Spinal cord (tissue), 9 donors: ENCODE measurements at regions not wholly inside any gene's neighbourhood (a gene's known extent, or its start where the extent isn't known, plus 50 kb on each side); places are given as distances from the start of the nearest gene placed in this dataset.
A peak's percentile ranks its signal among the peaks of the same experiment; 100 is the strongest.

Source experiments
- DNase-seq, 6 donors: peaks; one replicate each; pipeline versions ENCODE4 v3.0.0 to v3.0.0-alpha.2; 2013 to 2015; ENCODE audit warnings: low spot score in 6 of 6, low read depth in 4 of 6
- H3K27ac ChIP-seq: one replicate; pipeline ENCODE4 v1.5.1; 2013; ENCODE audit warnings: low read depth, low read length, control low read depth
- H3K27me3 ChIP-seq: one replicate; pipeline ENCODE4 v1.6.1; 2013; ENCODE audit warnings: low read length; ENCODE audit not compliant: control insufficient read depth, insufficient read depth
- H3K36me3 ChIP-seq: one replicate; pipeline ENCODE4 v1.6.1; 2013; ENCODE audit warnings: low read length; ENCODE audit not compliant: control insufficient read depth, insufficient read depth
- H3K4me1 ChIP-seq: one replicate; pipeline ENCODE4 v1.6.1; 2013; ENCODE audit warnings: low read length; ENCODE audit not compliant: control insufficient read depth, insufficient read depth
- H3K4me3 ChIP-seq: one replicate; pipeline ENCODE4 v1.5.1; 2013; ENCODE audit warnings: low read depth, low read length, control low read depth
- H3K9me3 ChIP-seq: one replicate; pipeline ENCODE4 v1.6.1; 2013; ENCODE audit warnings: low read length; ENCODE audit not compliant: control insufficient read depth, insufficient read depth
- WGBS: methylation state at CpG from one replicate; pipeline ENCODE4 v1.1.5; 2013; ENCODE audit warnings: missing lambda C conversion rate; ENCODE audit not compliant: insufficient coverage; 5-methylcytosine and 5-hydroxymethylcytosine counted together
- donor health status: healthy.

DNA sequence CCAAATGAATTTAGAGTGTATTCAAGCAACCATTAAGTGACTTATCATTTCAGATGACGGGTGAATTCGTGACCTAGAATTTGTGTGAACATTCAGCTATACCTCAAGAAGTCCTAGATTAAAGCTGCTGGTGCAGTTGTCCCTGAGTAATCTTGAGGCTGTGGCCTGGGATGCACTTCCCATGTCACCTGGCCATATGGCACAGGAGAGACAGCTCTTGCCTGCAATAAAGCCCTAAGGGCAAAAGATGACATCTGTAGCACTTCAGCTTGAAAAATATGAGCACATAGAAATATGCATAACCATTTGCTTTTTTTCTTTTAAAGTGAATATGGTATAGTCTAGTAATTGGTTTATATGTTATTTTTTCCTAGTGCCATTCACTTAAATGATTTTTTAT is 125.8 kb downstream of the FHDC1 start:
- DNase-seq = no peak
- Histone ChIP-seq H3K27ac (no peak overlapping the region), H3K36me3 (no peaks in the 10 kb centered on the region), H3K27me3 (no peaks in the 10 kb centered on the region), H3K4me3 (no peak overlapping the region), H3K4me1 (peaks cover 3% of the 10 kb centered on the region), H3K9me3 (no peaks in the 10 kb centered on the region)
- no CpG with 5 or more reads among the region's 2 CpGs for WGBS

DNA sequence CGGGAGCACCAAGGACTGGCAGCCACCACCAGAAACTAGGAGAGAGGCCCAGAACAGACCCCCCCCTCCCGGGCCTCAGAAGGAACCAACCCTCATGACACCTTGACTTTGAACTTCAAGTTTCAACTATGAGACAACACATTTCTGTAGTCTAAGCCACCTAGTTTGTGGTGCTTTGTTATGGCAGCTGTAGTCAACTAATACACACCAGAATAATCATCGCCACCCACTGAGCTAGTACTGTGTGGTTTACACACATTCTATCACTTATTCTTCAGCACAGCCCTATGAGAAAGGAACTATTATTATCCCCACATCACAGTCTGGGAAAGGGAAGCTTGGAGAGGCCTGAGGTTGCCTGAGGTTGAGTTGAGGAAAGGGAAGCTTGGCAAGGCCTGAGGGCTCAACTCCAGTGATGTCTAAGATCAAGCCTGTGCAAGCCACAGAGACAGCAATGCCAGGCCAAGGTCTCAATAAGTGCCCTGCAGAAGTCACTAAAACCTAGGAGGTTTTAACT is 126.6 kb downstream of the FHDC1 start:
- Histone ChIP-seq H3K9me3 (no peaks in the 10 kb centered on the region), H3K27ac (no peak overlapping the region), H3K36me3 (no peaks in the 10 kb centered on the region), H3K27me3 (no peaks in the 10 kb centered on the region), H3K4me1 (peaks cover 3% of the 10 kb centered on the region), H3K4me3 (no peak overlapping the region)
- WGBS = 100% methylated on average over 1 of the region's 3 CpGs
- DNase-seq = no peak

DNA sequence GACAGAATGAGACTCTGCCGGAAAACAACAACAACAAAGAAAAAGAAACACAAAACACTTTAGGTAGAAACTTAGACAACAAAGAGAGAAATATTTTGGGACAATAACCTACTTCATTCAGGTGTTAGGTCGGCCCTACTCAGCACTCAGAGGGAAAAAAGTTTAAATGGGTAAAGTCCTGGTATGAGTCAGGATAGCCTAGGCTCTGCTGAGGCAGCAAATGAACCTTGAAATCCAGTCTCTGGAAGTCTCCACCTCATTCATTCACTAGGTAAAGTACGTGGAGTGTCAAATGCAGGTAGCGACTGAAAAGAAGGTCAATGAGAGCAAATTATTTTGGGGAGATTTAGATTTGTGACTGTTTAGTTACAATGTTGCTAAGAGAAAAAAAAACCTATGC is 127.4 kb downstream of the FHDC1 start:
- no peaks in the 10 kb centered on the region for H3K9me3 ChIP-seq
- H3K27ac ChIP-seq = no peak overlapping the region
- no peaks in the 10 kb centered on the region for H3K27me3 ChIP-seq
- no peak overlapping the region for H3K4me3 ChIP-seq
- DNase-seq = no peak
- WGBS = no CpG with 5 or more reads among the region's 4 CpGs
- H3K4me1 ChIP-seq = peaks cover 3% of the 10 kb centered on the region
- H3K36me3 ChIP-seq = no peaks in the 10 kb centered on the region

DNA sequence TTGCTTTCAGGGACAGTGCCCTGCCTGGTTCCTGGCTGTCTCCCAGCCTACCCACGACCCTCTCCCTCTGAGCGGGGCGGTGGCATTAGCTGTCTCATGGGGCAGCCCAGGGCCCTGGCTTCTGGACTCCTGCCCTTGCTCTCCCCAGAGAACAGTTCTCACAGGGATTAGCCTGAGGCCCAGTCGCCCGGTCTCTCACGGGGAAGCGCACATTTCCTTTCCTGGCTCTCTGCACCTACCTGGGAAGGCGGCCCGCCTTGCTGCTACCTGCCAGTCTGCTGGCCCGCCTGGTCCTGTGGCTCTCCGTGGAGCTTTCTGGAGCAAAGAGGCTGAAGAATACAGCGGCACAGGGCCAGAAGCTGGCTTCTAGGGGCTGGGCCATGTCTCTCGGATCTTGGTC is 128.4 kb downstream of the FHDC1 start:
- WGBS = 73% methylated on average over 12 of the region's 13 CpGs
- H3K4me3 ChIP-seq = no peak overlapping the region
- H3K27me3 ChIP-seq = no peaks in the 10 kb centered on the region
- no peak overlapping the region for H3K27ac ChIP-seq
- H3K36me3 ChIP-seq = no peaks in the 10 kb centered on the region
- peaks cover 3% of the 10 kb centered on the region for H3K4me1 ChIP-seq
- no peaks in the 10 kb centered on the region for H3K9me3 ChIP-seq
- no peak for DNase-seq

DNA sequence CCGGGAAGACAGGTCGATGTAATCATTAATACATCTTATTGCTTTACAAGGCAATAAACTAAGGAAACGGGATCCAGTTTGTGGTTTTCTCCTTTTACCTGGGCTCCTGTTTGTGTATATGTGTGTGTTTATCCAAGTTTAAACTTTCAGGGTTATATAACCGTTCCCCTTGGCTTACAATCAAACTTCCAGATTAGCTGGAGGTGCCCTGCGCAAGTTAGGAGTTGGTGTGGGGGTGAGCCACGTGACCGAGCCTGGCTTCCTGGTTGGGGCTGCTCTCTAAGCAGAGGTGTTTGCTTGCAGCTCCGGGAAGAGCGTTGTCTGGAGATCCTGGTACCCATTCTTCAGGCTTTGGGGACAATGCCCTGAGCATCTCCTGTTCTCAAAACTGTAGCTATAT is 129.2 kb downstream of the FHDC1 start:
- Histone ChIP-seq H3K27ac (no peak overlapping the region), H3K9me3 (no peaks in the 10 kb centered on the region), H3K36me3 (no peaks in the 10 kb centered on the region), H3K27me3 (no peaks in the 10 kb centered on the region), H3K4me3 (no peak overlapping the region), H3K4me1 (peaks cover 3% of the 10 kb centered on the region)
- 65% methylated on average over 5 of the region's 9 CpGs for WGBS
- DNase-seq = no peak

DNA sequence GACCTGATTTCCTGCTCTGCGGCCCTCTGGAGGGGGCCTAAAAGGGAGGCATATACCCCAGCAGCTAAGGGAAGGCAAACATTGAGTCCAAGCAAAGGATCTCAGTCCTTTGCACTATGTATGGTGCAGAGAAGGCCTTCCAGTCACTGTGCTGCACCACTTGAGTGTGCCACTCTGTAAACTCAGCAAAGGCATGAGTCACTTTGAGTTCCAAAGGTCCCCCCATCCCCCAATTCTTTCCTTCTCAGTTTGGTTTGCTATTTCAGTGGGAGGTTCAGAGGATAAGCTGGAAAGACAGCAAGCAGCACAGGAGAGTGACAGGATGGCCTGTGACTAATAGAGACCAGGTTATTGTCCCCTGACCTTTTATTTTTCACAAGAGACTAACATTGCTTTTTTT is 131.3 kb downstream of the FHDC1 start:
- no peaks in the 10 kb centered on the region for H3K27me3 ChIP-seq
- H3K36me3 ChIP-seq = no peaks in the 10 kb centered on the region
- no peaks in the 10 kb centered on the region for H3K9me3 ChIP-seq
- no peak overlapping the region for H3K4me3 ChIP-seq
- DNase-seq = no peak
- peaks cover 3% of the 10 kb centered on the region for H3K4me1 ChIP-seq
- no peak overlapping the region for H3K27ac ChIP-seq
- no CpG with 5 or more reads among the region's 1 CpG for WGBS

DNA sequence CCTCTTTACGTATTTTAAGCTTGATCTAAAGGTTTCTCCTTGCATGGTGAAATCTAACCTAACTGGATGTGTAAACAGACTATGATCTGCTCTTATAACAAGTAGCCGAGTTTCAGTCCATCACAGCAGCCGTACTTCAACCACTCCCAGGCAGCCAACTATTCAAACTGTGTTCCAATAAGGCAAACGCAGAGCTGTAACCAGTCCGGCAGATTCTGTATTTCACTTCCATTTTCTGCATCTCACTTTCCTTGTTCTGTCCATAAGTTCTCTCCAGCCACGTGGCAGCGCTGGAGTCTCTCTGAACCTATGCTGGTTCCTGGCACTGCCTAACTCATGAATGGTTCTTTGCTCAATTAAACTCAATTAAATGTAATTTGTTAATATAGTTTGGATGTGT is 132.6 kb downstream of the FHDC1 start:
- Histone ChIP-seq H3K27ac (no peak overlapping the region), H3K27me3 (no peaks in the 10 kb centered on the region), H3K9me3 (no peaks in the 10 kb centered on the region), H3K36me3 (no peaks in the 10 kb centered on the region), H3K4me3 (no peak overlapping the region), H3K4me1 (peaks cover 3% of the 10 kb centered on the region)
- 91% methylated on average over 4 of the region's 7 CpGs for WGBS
- no peak for DNase-seq

DNA sequence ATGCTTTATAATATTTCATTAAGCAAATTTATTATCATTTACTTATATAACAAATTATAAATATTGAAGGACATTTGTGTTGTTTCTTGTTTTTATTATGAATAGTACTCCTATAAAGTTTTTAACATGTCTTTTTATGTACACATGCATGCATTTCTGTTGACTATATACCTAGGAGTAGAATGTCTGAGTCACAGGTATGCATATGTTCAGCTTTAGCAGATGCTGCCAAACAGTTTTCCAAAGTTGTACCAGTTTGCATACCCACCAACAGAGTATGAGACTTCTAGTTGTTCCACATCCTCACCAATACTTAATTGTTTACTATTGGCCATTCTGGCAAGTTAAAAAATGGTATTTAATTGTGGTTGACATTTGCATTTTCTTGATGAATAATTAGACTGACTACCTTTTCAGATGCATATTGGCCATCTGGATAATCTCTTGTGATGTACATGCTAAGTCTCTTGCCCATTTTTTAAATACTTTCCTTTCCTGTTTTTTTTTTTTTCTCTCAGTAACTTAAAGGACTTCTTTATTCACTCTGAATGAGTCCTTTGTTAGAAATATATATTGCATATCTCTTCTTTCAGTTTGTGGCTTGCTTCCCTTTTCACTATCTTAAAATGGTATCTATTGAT is 132.2 kb upstream of the TRIM2 start:
- Histone ChIP-seq H3K9me3 (no peaks in the 10 kb centered on the region), H3K27me3 (no peaks in the 10 kb centered on the region), H3K36me3 (no peaks in the 10 kb centered on the region), H3K4me1 (no peaks in the 10 kb centered on the region), H3K27ac (peak overlapping the region; percentile 33), H3K4me3 (no peak overlapping the region)
- DNase-seq = peak in 1 of 6 donors; percentile 48

DNA sequence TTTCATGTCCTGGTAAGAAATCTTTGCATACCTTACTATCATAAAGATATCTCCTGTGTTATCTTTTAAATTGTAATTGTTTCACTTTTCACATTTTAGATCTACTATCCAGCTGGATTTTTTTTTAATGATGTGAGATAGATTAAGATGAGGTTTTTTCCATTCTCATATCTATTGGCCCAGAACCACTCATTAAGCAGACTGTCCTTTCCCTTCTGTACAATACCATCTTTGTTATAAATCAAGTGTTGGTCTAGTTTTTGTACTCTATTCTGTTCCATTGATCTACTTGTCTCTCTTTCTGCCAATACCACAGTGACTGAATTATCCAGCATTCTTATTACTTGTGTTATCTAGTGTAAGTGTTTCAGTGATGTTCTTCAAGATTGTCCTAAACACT is 131.6 kb upstream of the TRIM2 start:
- Histone ChIP-seq H3K27me3 (no peaks in the 10 kb centered on the region), H3K27ac (peak overlapping the region; percentile 42), H3K4me3 (no peak overlapping the region), H3K4me1 (no peaks in the 10 kb centered on the region), H3K9me3 (no peaks in the 10 kb centered on the region), H3K36me3 (no peaks in the 10 kb centered on the region)
- DNase-seq = no peak

DNA sequence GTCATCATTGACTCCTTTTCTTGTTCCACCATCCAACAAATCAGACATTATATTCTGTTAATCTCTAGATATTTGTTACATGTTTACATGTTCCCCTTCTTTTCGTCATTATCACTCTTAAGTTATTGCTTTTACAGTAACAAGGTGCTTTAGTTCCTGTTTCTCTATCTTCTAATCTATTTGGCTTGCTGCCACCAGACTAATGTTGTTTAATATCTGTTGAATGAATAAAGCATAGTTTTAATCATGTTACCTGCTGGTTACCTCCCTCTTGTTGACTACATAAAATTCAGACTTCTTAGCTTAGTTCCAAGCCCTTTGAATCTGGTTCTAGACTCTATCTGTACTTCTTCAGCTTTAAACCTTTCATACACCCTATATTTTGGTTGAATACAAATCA is 129.8 kb upstream of the TRIM2 start:
- WGBS = no CpG with 5 or more reads among the region's 1 CpG
- Histone ChIP-seq H3K27ac (peak overlapping the region; percentile 29), H3K9me3 (no peaks in the 10 kb centered on the region), H3K4me1 (no peaks in the 10 kb centered on the region), H3K36me3 (no peaks in the 10 kb centered on the region), H3K27me3 (no peaks in the 10 kb centered on the region), H3K4me3 (no peak overlapping the region)
- DNase-seq = no peak
